Tibial artery (tissue), 4 donors: ENCODE measurements at regions not wholly inside any gene's neighbourhood (a gene's known extent, or its start where the extent isn't known, plus 50 kb on each side); places are given as distances from the start of the nearest gene placed in this dataset.

Experiments used
- DNase-seq, 2 donors: peaks; one replicate each; pipeline ENCODE4 v3.0.0-alpha.2; 2019
- H3K27ac ChIP-seq, 2 donors: fragments of 200-600 bp; sonication (generic) in 1 of 2; 1 replicate in 1 of 2; 2 replicates in 1 of 2; pipeline ENCODE4 v1.5.1; 2018 to 2019; ENCODE audit warnings: mild to moderate bottlenecking in 1 of 2
- H3K27me3 ChIP-seq, 2 donors: fragments of 200-600 bp; sonication (generic) in 1 of 2; one replicate each; pipeline versions ENCODE4 v1.5.1 to v1.6.0; 2016 to 2019
- H3K36me3 ChIP-seq, 3 donors: fragments of 200-600 bp; sonication (generic) in 2 of 3; one replicate each; pipeline ENCODE4 v1.5.1; 2016 to 2019; ENCODE audit warnings: mild to moderate bottlenecking in 2 of 3
- H3K4me1 ChIP-seq, 4 donors: fragments of 200-600 bp; sonication (generic) in 2 of 4; 1 replicate in 3 of 4; 2 replicates in 1 of 4; pipeline ENCODE4 v1.5.1; 2016 to 2019
- H3K4me3 ChIP-seq, 2 donors: fragments of 200-600 bp; sonication (generic) in 1 of 2; 1 replicate in 1 of 2; 2 replicates in 1 of 2; pipeline ENCODE4 v1.5.1; 2018 to 2019; ENCODE audit warnings: mild to moderate bottlenecking in 2 of 2
- H3K9me3 ChIP-seq, 3 donors: fragments of 200-600 bp; sonication (generic) in 1 of 3; one replicate each; pipeline ENCODE4 v1.5.1; 2016 to 2019
- intact Hi-C: fragments of 100-400 bp; cut with DNase I; formaldehyde crosslinking; loops from one replicate; pipeline ENCODE4 v1.15.0; 2023; ENCODE audit warnings: low total_unique reads
- TF ChIP-seq, protein P1 (sequence below), 2 experiments: fragments of 200-600 bp in 1 of 2; fragments of 450-650 bp in 1 of 2; IDR thresholded peaks; one replicate each; pipeline ENCODE4 v1.5.1; 2017 to 2019; ENCODE audit warnings: antibody characterized with exemption in 2 of 2, mild to moderate bottlenecking in 1 of 2, moderate library complexity in 1 of 2

DNA sequence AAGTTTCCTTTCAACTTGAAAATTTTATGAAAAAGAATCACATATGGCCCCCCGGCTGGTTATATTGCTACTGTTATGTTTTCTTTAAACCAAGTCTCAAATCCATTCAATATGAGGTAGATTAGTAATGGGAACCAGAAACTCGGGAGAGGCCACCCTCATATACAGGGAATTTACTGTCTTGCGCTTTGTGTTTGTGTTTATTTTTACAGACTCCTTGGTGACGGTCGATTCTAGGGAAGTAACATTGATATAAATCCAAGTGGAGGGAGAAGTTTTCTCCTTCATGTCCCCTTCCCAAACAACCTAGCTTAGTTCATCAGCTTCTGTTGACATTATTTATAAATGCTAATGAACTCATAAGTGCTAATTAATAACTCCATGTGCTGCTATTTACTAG, 163.5 kb upstream of the LMO4 start:
- Histone ChIP-seq H3K27me3 (no peaks in the 10 kb centered on the region), H3K4me3 (no peak overlapping the region), H3K27ac (no peak overlapping the region), H3K4me1 (peaks cover 0 to 5% (median 0%) of the 10 kb centered on the region in 4 donors), H3K9me3 (no peaks in the 10 kb centered on the region), H3K36me3 (no peaks in the 10 kb centered on the region)
- no peak for DNase-seq
- TF ChIP-seq, protein P1, sequence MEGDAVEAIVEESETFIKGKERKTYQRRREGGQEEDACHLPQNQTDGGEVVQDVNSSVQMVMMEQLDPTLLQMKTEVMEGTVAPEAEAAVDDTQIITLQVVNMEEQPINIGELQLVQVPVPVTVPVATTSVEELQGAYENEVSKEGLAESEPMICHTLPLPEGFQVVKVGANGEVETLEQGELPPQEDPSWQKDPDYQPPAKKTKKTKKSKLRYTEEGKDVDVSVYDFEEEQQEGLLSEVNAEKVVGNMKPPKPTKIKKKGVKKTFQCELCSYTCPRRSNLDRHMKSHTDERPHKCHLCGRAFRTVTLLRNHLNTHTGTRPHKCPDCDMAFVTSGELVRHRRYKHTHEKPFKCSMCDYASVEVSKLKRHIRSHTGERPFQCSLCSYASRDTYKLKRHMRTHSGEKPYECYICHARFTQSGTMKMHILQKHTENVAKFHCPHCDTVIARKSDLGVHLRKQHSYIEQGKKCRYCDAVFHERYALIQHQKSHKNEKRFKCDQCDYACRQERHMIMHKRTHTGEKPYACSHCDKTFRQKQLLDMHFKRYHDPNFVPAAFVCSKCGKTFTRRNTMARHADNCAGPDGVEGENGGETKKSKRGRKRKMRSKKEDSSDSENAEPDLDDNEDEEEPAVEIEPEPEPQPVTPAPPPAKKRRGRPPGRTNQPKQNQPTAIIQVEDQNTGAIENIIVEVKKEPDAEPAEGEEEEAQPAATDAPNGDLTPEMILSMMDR (IDR thresholded peaks at IDR 0.05), result no peak
- intact Hi-C loops, result no loop called here

DNA sequence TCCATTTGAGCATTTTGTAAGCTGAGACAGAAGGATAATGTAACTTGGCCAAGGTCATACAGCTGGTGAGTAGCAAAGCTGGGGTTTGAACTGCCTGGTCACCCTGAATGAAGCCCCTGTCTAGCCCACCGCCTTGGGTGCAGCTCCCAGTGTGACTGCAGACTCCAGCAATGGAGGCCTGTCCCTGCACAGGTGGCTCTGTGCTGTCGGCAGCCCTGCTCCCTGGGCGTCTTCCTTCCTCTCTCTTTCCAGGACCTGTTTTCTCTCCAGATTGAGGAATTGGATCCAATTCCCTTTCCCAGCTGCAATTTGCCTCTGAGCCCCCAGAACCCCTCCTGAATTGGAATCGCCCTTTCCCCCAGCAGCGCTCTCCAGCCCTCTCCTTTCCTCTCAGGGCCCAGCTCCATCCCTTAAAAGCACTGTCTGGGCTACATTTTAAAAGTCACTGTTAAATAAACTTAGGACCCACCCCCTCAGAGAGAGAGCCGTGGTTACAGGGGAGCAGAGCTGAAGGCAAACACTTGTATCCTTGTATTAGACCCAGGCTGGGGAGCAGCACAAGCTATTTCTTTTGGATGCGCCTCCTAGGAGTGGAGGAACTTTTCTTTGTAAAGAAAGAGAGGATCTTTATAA, 161.4 kb upstream of the LMO4 start:
- Histone ChIP-seq H3K27ac (no peak overlapping the region), H3K4me3 (no peak overlapping the region)
- no peak for DNase-seq

DNA sequence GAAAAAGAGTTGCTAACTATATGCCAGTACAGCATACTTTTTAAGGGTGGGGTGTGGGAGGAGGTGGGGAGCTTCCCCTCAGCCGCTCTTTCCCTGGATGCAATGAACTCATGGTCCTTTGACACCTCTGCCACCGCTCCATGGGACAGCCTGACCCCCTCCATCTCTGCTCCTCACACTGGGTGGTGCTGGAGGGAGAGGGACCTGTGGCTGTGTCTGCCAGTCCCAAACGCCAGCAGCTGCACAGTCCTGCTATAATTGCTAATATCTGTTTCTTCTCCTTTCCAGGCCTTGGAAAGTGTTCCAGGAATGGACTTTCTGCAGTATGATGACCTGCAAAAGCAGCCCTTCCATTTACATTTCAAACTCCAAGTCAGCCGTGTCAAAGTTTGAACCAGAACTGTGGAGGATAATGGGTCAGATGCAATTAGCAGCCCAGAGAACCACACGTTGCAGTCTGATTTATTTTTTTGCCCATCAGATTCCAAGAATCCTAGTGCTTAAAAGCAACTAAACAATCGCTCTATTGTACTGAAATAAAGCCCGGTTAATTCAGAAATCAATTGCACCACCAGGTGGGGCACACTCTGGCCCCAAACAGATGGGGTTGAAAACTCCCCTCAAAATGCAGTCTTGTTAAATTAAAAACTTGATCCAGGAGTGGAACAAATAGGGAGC, 160.7 kb upstream of the LMO4 start:
- Histone ChIP-seq H3K4me3 (no peak overlapping the region), H3K27ac (no peak overlapping the region), H3K9me3 (no peaks in the 10 kb centered on the region), H3K36me3 (no peaks in the 10 kb centered on the region), H3K4me1 (peaks cover 0 to 5% (median 0%) of the 10 kb centered on the region in 4 donors), H3K27me3 (no peaks in the 10 kb centered on the region)
- no peak for DNase-seq
- intact Hi-C loops, result no loop called here
- TF ChIP-seq, protein P1 (IDR thresholded peaks at IDR 0.05), result no peak

More for the DNA sequence above, 161.4 kb upstream of the LMO4 start:
- no peaks in the 10 kb centered on the region for H3K36me3 ChIP-seq
- H3K9me3 ChIP-seq, result no peaks in the 10 kb centered on the region
- H3K4me1 ChIP-seq, result peaks cover 0 to 5% (median 0%) of the 10 kb centered on the region in 4 donors
- intact Hi-C loops, result no loop called here
- no peaks in the 10 kb centered on the region for H3K27me3 ChIP-seq
- TF ChIP-seq, protein P1 (IDR thresholded peaks at IDR 0.05), result no peak

DNA sequence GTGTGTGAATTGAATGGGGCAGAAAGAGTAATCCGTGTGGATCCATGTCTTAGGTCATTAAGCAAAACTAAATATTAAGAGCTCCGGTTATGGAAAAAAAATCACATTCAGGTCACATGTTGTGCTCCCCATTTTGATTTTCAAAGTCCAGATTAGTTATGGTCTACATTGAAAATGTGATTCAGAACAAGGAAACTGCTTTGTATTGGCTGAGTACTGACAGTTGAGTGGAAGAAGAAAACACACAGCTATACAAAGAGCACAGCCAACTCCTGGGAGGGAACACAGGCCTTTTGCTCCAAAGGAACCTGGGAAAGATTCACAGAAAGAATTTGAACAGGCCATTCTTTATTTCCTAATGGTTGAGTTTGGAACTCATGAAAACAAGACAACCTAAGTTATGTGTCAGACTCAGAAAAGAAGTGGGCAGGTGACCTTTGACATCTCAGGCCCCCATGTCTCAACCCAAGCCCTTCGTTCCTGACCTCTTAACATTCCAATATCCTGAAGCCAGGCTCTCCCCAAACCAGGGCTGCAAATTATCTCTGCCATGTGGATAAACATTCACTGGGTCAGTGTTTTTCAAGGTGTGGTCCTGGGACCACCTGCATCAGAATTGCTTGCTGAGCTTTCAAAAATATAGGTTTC, 159.3 kb upstream of the LMO4 start:
- intact Hi-C loops, result no loop called here
- H3K9me3 ChIP-seq, result no peaks in the 10 kb centered on the region
- peaks cover 0 to 5% (median 0%) of the 10 kb centered on the region in 4 donors for H3K4me1 ChIP-seq
- H3K4me3 ChIP-seq, result no peak overlapping the region
- no peaks in the 10 kb centered on the region for H3K36me3 ChIP-seq
- no peak for DNase-seq
- TF ChIP-seq, protein P1 (IDR thresholded peaks at IDR 0.05), result no peak
- H3K27ac ChIP-seq, result no peak overlapping the region
- no peaks in the 10 kb centered on the region for H3K27me3 ChIP-seq

DNA sequence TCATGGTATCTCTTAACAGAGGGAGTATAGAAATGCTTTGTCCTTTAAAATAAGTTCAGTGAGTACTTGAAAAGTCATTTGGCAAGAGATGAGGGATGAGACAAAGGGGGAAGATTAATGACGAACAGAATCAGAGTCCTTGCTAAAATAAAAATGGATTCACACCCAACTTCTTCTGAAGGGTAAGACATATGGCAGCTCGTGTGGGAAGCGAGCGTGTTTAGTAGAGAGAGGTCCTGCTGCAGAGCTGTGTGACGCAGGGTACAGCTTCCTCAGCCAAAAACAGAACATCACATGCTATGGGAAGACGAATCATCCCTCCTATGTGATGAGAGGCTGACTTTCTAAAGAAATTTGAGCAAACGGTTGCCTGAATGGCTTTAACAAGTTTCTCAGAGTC, 158.5 kb upstream of the LMO4 start:
- TF ChIP-seq, protein P1 (IDR thresholded peaks at IDR 0.05), result no peak
- DNase-seq, result no peak
- intact Hi-C loops, result no loop called here

More for the DNA sequence above, 158.5 kb upstream of the LMO4 start:
- no peak overlapping the region for H3K4me3 ChIP-seq
- no peaks in the 10 kb centered on the region for H3K36me3 ChIP-seq
- no peaks in the 10 kb centered on the region for H3K9me3 ChIP-seq
- no peak overlapping the region for H3K27ac ChIP-seq
- H3K4me1 ChIP-seq, result peaks cover 0 to 5% (median 0%) of the 10 kb centered on the region in 4 donors
- no peaks in the 10 kb centered on the region for H3K27me3 ChIP-seq
